NCI-H345 treated with DMSO at 0.1 percent for 48 hours (cell line): ENCODE measurements at regions not wholly inside any gene's neighbourhood (a gene's known extent, or its start where the extent isn't known, plus 50 kb on each side); places are given as distances from the start of the nearest gene placed in this dataset.
A peak's percentile ranks its signal among the peaks of the same experiment; 100 is the strongest.

Experiments used
- DNase-seq: peaks from one replicate; lab custom pipeline; 2025; ENCODE audit not compliant: unreplicated experiment; lab: John Stamatoyannopoulos, UW

GRCh38 chr6:106773996-106774629 is 144.7 kb downstream of the QRSL1 start:
- DNase-seq, result no peak

- DNase-seq, result no peak
These were observed 144.1 kb downstream of the QRSL1 start for GRCh38 chr6:106773522-106773921.

DNA sequence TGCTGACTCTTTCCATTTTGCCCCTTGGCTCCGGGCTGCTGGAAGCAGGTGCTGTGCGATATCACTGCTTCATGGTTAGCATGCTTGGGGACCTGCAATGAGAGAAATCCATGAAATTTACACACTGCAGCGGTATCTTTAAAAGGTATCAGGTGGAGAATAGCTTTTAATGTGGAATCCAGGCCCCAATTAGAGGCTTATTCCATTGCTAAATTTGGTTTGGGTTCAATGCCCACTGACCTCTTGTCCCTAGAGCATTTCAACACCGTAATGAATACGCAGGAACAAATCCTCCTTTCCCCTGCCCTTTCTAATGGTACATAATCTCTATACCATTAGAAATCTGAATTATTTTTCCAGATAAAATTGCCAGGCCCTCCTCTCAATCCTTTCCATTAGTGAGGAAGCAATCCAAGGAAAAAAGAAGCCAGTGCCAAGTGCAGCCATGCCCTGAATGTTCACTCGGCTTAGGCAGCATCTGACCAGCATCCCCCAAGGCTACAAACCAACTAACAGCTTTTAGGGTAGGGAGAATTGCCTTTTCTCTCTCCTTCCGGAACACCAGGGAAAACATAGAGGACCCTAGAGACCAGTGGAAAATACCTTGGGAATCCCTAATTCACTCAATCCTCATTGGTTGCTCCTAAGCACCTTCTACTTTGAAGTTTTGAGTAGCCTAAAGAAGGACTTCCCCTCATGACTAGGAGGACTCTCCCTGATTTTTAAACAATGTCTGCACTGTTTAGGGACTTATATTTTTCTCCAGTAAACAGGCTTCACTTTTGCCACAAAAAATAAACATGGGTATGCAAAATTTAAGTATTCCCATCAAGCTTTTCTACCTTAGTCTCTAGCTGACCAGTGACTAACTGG is 143.1 kb downstream of the QRSL1 start:
- DNase-seq, result no peak

DNA sequence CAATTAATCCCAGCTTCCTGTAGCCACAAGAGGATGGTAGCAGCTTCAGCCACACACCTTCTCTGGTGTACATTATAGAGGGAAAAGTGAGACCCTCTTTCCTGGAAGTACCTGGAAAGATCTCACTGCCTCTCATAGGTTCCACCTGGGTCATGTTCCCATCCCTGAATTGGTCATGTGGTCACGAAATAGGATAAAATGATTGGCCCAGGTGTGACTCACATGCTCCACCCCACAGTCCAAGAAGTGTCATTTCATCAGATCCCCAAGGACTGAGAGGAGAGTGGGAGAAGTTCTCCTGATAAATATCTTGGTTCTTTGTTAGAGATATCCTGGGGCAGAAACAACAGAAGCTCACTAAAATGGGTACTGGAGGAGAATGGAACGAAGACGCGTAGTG is 142.4 kb downstream of the QRSL1 start:
- no peak for DNase-seq

DNA sequence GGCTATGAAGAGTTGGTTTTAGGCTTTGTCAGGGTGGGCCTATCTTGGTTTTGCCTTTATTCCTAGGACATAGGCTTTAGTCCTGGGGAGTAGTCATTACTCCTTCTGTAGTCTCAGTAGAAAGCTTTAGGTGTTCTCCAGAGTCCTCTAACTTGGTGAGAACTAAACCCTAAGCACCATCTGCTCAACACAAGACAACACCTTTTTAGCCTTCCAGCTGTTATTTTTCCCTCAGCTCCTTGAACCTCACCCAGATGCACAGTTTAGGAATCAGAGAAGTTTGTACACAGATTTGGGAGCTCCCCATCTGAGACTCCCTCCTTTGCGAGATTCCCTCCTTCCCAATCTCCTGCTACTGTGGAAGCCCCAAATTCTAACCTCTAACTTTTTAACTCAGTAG is 141.3 kb downstream of the QRSL1 start:
- DNase-seq, result no peak

GRCh38 chr6:106770081-106770480 is 140.7 kb downstream of the QRSL1 start:
- no peak for DNase-seq

DNA sequence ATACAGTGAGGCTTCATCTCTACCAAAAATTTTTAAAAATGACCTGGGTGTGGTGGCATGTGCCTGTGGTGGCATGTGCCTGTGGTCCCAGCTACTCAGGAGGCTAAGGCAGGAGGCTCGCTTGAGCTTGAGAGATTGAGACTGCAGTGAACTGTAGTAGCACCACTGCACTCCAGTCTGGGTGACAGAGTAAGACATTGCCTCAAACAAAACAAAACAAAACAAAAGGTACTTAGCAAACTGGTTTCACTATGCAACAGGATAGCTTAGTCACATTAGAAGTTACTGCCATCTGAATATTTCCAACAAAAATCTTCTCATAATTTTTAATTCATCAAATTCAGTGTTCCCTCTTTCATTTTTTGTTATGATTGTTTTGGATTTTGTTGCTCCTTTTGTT is 137.9 kb downstream of the QRSL1 start:
- no peak for DNase-seq

- DNase-seq, result no peak
These were observed 136.8 kb downstream of the QRSL1 start for GRCh38 chr6:106766201-106766600.

DNA sequence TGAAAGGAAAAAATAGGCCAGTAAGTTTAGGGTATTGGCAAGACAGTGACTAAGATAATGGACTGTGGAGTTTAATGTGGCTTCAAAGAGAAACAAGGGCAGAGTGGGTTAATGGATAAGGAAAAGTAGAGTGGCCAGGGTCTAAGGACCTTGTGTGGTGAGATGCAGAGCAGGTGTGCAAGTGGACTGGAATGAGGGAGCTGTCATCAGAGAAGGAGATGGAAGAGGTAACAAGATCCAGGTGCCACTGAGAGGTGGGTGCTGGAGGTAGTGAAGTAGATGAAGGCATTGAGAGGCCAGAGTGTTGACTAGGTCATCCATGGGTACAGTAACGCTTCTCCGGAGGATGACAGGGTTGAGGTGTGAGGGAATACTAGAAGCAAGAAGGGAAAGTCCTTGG is 136.1 kb downstream of the QRSL1 start:
- DNase-seq, result no peak

- no peak for DNase-seq
These were observed 135.1 kb downstream of the QRSL1 start for GRCh38 chr6:106764353-106764980.

DNA sequence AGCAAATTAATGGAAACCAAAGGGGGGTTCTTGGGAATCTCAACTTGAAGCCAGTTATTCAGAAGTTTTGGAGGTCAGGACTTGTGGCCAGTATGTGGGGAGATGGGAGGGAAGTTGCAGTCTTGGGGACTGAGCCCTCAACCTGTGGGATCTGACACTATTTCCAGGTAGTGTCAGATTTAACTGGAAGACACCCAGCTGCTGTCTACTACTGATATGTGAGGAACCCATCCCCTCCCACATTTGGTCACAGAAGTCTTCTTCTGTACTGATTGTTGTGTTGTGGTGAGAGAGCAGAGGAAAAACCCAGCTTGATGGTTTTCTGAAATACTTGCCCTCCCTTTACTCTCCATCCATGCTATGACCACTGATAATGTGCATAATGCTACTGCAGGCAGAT is 134.0 kb downstream of the QRSL1 start:
- DNase-seq, result no peak

GRCh38 chr6:106761160-106761559 is 131.8 kb downstream of the QRSL1 start:
- no peak for DNase-seq

- no peak for DNase-seq
These were observed 129.7 kb downstream of the QRSL1 start for GRCh38 chr6:106759112-106759511.

DNA sequence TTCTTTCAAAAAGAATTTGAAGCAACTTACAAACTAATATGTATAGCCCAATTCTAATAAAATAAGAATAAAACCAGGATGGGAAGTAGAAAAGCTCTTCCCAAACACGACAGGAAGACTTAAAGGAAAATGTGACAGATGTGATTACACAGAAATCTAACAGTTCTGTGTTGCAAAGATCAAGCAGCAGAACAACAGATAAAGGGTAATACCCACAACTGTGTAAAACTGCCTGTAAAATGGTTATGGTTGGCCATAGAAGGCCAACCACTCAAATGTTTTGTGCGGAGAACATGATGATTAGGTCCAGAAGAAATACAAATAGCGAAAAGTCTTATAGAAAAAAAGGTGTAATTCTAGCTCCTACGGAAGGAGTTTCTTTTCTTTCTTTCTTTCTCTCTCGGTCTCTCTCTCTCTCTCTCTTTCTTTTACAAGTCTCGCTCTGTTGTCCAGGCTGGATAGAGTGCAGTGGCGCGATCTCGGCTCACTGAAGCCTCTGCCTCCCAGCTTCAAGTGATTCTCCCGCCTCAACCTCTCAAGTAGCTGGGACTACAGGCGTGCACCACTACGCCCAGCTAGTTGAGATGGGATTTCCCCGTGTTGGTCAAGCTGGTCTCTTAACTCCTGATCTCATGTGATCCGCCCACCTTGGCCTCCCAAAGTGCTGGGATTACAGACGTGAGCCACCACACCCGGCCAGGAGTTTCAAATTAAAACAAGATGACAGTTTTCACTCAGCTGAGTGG is 128.5 kb downstream of the QRSL1 start:
- no peak for DNase-seq

DNA sequence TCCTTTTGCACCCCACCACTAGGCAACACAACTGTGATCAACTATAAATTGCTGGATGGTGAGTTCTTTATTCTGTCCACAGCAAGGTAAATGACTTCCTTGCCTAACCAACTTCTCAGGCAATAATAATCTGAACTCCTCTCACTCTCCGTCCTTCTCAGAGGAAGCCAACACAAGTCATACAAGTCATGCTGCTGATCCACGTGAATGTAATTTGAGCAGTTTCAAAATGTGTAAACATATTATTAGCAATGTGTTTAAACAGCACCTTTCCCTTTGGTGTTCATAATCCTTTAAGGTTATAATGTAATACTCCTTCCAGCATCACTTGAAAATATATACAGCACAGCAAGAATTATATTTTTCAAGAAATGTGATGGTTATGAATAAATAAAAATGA is 127.9 kb downstream of the QRSL1 start:
- no peak for DNase-seq

GRCh38 chr6:106754215-106754614 is 124.8 kb downstream of the QRSL1 start:
- DNase-seq, result no peak

DNA sequence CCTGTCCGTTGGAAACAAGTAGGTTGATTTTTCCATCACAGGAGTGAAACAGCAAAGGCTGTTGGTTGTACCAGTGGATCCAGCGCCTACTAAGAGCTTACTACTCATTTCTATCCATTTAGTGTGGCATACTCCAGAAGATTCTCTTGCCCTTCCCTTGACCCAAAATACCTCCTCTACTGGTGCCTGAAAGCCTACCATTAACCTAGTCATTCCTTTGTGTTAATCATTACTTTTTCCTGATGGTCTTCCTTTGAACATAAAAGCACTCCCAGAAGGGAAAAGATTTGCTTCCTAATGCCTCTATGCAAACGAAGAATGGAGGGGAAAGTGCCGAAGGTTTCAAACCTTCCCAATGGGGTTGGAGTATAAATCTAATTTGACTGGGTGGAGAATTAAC is 123.3 kb downstream of the QRSL1 start:
- DNase-seq, result no peak

DNA sequence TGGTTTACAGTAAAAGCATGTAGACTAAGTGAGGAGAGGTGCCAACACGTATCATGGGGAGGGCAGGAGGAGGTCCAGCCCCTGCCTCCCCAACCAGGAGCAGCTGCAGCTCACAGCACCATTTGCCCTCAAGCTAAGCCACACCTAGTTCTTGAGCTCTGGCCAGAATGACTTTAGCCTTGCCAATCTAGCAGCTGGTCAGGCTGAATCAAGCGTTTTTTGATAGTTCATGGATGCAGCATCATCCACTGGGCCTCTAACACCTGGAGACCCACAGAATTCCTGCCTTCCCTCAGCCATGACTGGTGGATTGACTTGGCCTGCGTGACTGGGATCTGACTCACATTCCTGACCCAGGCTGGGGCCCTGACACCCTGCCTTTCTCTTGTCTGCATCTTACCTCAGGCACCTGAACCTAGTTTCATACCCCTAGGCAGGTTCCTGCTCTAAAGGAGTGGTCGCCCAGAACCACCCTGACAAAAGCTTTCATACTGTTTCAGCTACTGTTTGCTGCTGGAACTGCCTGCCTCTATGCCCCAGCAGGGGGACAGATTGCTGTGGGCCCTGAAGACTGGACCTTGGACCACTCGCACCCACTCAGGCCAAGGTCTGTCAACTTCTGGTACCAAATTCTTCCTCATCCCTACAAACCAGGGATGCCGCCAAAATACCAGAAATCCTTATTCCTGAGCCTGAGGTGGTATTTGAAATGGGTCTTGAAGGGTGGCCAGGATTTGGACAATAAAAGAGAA is 122.3 kb downstream of the QRSL1 start:
- no peak for DNase-seq

DNA sequence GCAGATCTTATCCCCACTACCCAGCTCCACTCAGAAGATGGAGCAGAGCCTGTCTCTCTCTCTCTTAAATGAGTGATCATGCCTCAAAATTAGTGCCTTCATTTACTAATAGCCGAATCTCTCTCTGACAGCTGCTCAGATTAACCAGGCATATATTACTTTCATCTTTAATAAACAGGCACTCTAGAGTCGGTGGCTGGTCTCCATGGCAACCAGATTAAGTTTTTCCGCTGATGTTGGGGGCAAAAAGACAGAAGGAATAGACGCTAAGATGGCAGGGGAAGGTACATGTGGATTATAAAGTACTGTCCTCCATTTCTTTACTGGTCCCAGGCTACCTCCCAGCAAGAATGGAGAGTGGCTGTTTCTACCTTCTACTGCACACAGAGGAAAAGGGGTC is 121.6 kb downstream of the QRSL1 start:
- no peak for DNase-seq

- DNase-seq, result peak; percentile 80
These were observed 121.0 kb downstream of the QRSL1 start for GRCh38 chr6:106750142-106750918.
